HCT116 (cell line): ENCODE measurements at regions not wholly inside any gene's neighbourhood (a gene's known extent, or its start where the extent isn't known, plus 50 kb on each side); places are given as distances from the start of the nearest gene placed in this dataset.

Source experiments
- SRF ChIP-seq: IDR thresholded peaks from 2 replicates; pipeline ENCODE4 v1.6.1; 2012; ENCODE audit warnings: low read depth
- TF ChIP-seq, protein P1 (sequence below), 3 experiments: fragments of 200-600 bp in 1 of 3; sonication (generic) in 1 of 3; IDR thresholded peaks in 2 of 3; conservative IDR thresholded peaks in 1 of 3; 2 replicates each; pipeline ENCODE4 v1.5.1; 2012 to 2017; ENCODE audit warnings: low read depth in 2 of 3, low read length in 2 of 3, antibody characterized with exemption in 1 of 3, borderline replicate concordance in 1 of 3, control low read depth in 1 of 3, mild to moderate bottlenecking in 1 of 3, mixed read lengths in 1 of 3, mixed run types in 1 of 3, moderate library complexity in 1 of 3; ENCODE audit not compliant: insufficient read depth in 1 of 3

GRCh38 chr13:51524829-51525566 is 59.3 kb upstream of the WDFY2 start:
- TF ChIP-seq, protein P1, sequence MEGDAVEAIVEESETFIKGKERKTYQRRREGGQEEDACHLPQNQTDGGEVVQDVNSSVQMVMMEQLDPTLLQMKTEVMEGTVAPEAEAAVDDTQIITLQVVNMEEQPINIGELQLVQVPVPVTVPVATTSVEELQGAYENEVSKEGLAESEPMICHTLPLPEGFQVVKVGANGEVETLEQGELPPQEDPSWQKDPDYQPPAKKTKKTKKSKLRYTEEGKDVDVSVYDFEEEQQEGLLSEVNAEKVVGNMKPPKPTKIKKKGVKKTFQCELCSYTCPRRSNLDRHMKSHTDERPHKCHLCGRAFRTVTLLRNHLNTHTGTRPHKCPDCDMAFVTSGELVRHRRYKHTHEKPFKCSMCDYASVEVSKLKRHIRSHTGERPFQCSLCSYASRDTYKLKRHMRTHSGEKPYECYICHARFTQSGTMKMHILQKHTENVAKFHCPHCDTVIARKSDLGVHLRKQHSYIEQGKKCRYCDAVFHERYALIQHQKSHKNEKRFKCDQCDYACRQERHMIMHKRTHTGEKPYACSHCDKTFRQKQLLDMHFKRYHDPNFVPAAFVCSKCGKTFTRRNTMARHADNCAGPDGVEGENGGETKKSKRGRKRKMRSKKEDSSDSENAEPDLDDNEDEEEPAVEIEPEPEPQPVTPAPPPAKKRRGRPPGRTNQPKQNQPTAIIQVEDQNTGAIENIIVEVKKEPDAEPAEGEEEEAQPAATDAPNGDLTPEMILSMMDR (IDR thresholded peaks at IDR 0.05 in 2 of 3, conservative IDR thresholded peaks at IDR 0.05 in 1 of 3; ENCODE audit: borderline replicate concordance in 1 of 3, insufficient read depth in 1 of 3, low read depth in 2 of 3, low read length in 2 of 3): no peak
- no peak for TF ChIP-seq SRF
